Esophagus squamous epithelium (tissue), 4 donors: ENCODE measurements at regions not wholly inside any gene's neighbourhood (a gene's known extent, or its start where the extent isn't known, plus 50 kb on each side); places are given as distances from the start of the nearest gene placed in this dataset.

ENCODE experiments used
- CTCF ChIP-seq, 6 experiments: fragments of 450-650 bp in 4 of 6; fragments of 200-600 bp in 2 of 6; sonication (generic) in 2 of 6; IDR thresholded peaks; one replicate each; pipeline ENCODE4 v1.5.1; 2016 to 2019; ENCODE audit warnings: antibody characterized with exemption in 6 of 6, mild to moderate bottlenecking in 4 of 6, moderate library complexity in 4 of 6
- POLR2A ChIP-seq, 4 donors: fragments of 450-650 bp; IDR thresholded peaks; one replicate each; pipeline ENCODE4 v1.6.1; 2017; ENCODE audit warnings: antibody characterized with exemption in 4 of 4, mild to moderate bottlenecking in 4 of 4, moderate library complexity in 3 of 4

- TF ChIP-seq CTCF (IDR thresholded peaks at IDR 0.05) (no peak), POLR2A (IDR thresholded peaks at IDR 0.05) (no peak)
These were observed 287.6 kb upstream of the GOT2 start for GRCh38 chr16:59021751-59022150.
